HG02588 (cell line): ENCODE measurements at regions not wholly inside any gene's neighbourhood (a gene's known extent, or its start where the extent isn't known, plus 50 kb on each side); places are given as distances from the start of the nearest gene placed in this dataset.

Source experiments
- ATAC-seq: cut with Tn5 transposase; IDR thresholded peaks from one replicate; pipeline ENCODE4 v1.9.1; 2021; ENCODE audit warnings: mild to moderate bottlenecking, moderate library complexity; ENCODE audit not compliant: unreplicated experiment

- ATAC-seq, result no peak
Observed at GRCh38 chr2:193738892-193739291, 1544.2 kb upstream of the TMEFF2 start.

- ATAC-seq, result no peak
Observed at GRCh38 chr2:193712912-193713311, 1518.2 kb upstream of the TMEFF2 start.

GRCh38 chr2:193703411-193703810, 1508.7 kb upstream of the TMEFF2 start:
- no peak for ATAC-seq

- ATAC-seq, result no peak
Observed at GRCh38 chr2:193701484-193701883, 1506.8 kb upstream of the TMEFF2 start.

GRCh38 chr2:193695367-193695766, 1500.6 kb upstream of the TMEFF2 start:
- no peak for ATAC-seq

- no peak for ATAC-seq
Observed at GRCh38 chr2:193693758-193694157, 1499.0 kb upstream of the TMEFF2 start.

- ATAC-seq, result no peak
Observed at GRCh38 chr2:193690572-193690971, 1495.8 kb upstream of the TMEFF2 start.

GRCh38 chr2:193687195-193687594, 1492.5 kb upstream of the TMEFF2 start:
- no peak for ATAC-seq

GRCh38 chr2:193679847-193680246, 1485.1 kb upstream of the TMEFF2 start:
- no peak for ATAC-seq

GRCh38 chr2:193670478-193670877, 1475.7 kb upstream of the TMEFF2 start:
- ATAC-seq, result no peak

GRCh38 chr2:193668557-193669323, 1474.0 kb upstream of the TMEFF2 start:
- no peak for ATAC-seq

GRCh38 chr2:193627927-193628272, 1433.2 kb upstream of the TMEFF2 start:
- ATAC-seq, result no peak

GRCh38 chr2:193627187-193627926, 1432.6 kb upstream of the TMEFF2 start:
- no peak for ATAC-seq

GRCh38 chr2:193608451-193608850, 1413.7 kb upstream of the TMEFF2 start:
- ATAC-seq, result no peak

- ATAC-seq, result no peak
Observed at GRCh38 chr2:193590831-193591230, 1396.1 kb upstream of the TMEFF2 start.

GRCh38 chr2:193584522-193584938, 1389.8 kb upstream of the TMEFF2 start:
- ATAC-seq, result peak; percentile 83

- ATAC-seq, result no peak
Observed at GRCh38 chr2:193583638-193584400, 1389.1 kb upstream of the TMEFF2 start.

GRCh38 chr2:193581807-193582206, 1387.1 kb upstream of the TMEFF2 start:
- no peak for ATAC-seq

- no peak for ATAC-seq
Observed at GRCh38 chr2:193580176-193580950, 1385.6 kb upstream of the TMEFF2 start.

GRCh38 chr2:193566886-193567285, 1372.2 kb upstream of the TMEFF2 start:
- ATAC-seq, result no peak

- ATAC-seq, result no peak
Observed at GRCh38 chr2:193566276-193566675, 1371.5 kb upstream of the TMEFF2 start.
